HG03575 (cell line): ENCODE measurements at regions not wholly inside any gene's neighbourhood (a gene's known extent, or its start where the extent isn't known, plus 50 kb on each side); places are given as distances from the start of the nearest gene placed in this dataset.
A peak's percentile ranks its signal among the peaks of the same experiment; 100 is the strongest.

ENCODE experiments used
- ATAC-seq: cut with Tn5 transposase; IDR thresholded peaks from one replicate; pipeline ENCODE4 v1.9.1; 2021; ENCODE audit not compliant: unreplicated experiment, insufficient number of reproducible peaks, low FRiP score; ENCODE audit errors: extremely low read depth

- no peak for ATAC-seq
Observed at GRCh38 chr10:44326474-44327030, 58.3 kb downstream of the CXCL12 start.

- ATAC-seq = no peak
Observed at GRCh38 chr10:44325596-44326307, 59.1 kb downstream of the CXCL12 start.

GRCh38 chr10:44325157-44325556, 59.7 kb downstream of the CXCL12 start:
- ATAC-seq = no peak

GRCh38 chr10:44323838-44324237, 61.1 kb downstream of the CXCL12 start:
- no peak for ATAC-seq

GRCh38 chr10:44322137-44322536, 62.8 kb downstream of the CXCL12 start:
- ATAC-seq = no peak

- no peak for ATAC-seq
Observed at GRCh38 chr10:44320756-44321155, 64.1 kb downstream of the CXCL12 start.

GRCh38 chr10:44317856-44318255, 67.0 kb downstream of the CXCL12 start:
- no peak for ATAC-seq

- no peak for ATAC-seq
Observed at GRCh38 chr10:44316922-44317215, 68.0 kb downstream of the CXCL12 start.

GRCh38 chr10:44316187-44316921, 68.5 kb downstream of the CXCL12 start:
- ATAC-seq = no peak

- no peak for ATAC-seq
Observed at GRCh38 chr10:44314802-44315460, 70.0 kb downstream of the CXCL12 start.

GRCh38 chr10:44313761-44314165, 71.1 kb downstream of the CXCL12 start:
- ATAC-seq = no peak

GRCh38 chr10:44312401-44312800, 72.5 kb downstream of the CXCL12 start:
- ATAC-seq = no peak

- ATAC-seq = no peak
Observed at GRCh38 chr10:44311563-44312051, 73.3 kb downstream of the CXCL12 start.

GRCh38 chr10:44310762-44311562, 73.9 kb downstream of the CXCL12 start:
- ATAC-seq = peak; percentile 43

- no peak for ATAC-seq
Observed at GRCh38 chr10:44309939-44310761, 74.7 kb downstream of the CXCL12 start.

- ATAC-seq = no peak
Observed at GRCh38 chr10:44309361-44309760, 75.5 kb downstream of the CXCL12 start.

GRCh38 chr10:44308935-44309334, 76.0 kb downstream of the CXCL12 start:
- no peak for ATAC-seq

GRCh38 chr10:44307691-44308090, 77.2 kb downstream of the CXCL12 start:
- ATAC-seq = no peak
